ENCODE measurements at regions not wholly inside any gene's neighbourhood (a gene's known extent, or its start where the extent isn't known, plus 50 kb on each side); places are given as distances from the start of the nearest gene placed in this dataset.

DNA sequence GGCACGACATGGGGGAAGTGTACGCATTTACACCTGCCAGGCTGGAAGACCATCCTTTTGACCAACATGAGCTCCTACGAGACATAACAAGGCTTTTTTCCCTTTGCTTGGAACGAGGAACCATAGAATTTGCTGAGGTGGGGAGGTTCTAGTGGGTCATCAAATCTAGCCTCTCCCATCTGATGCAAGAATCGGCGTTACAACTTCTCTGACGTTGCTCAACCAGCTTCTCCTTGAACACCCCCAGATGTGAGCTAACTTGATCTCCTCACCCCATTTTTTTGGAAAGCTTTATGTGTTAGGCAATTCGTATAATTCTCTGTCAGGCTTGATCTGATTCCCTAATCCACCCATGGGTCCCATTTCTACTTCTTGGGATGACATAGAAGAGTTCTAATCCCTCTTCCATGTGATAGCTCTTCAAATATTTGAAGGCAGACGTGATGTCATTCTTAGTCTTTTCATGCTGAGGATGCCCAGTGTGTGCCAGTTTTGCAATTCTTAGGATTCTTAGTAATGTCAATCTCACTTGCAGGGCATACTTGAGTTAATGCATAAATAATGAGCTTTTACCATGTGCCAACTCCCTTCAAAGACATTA lies 163.6 kb upstream of the PARP11 start (continued):
- TF ChIP-seq STAT1 (IDR thresholded peaks at IDR 0.05; ENCODE audit: unreplicated experiment) (no peak), ZNF331 (CRISPR knock-in tag; IDR thresholded peaks at IDR 0.05; ENCODE audit: low read depth) (no peak), EZH2phosphoT487 (IDR thresholded peaks at IDR 0.05; ENCODE audit: unreplicated experiment) (no peak), ZNF114 (CRISPR knock-in tag; IDR thresholded peaks at IDR 0.05) (no peak), REST (IDR thresholded peaks at IDR 0.05; ENCODE audit: unreplicated experiment) (no peak)

- peaks cover 9% of the 10 kb centered on the region for H3K36me3 Mint-ChIP-seq (ENCODE audit: low read depth)
- Histone ChIP-seq H4K20me1 (replicated peaks; ENCODE audit: insufficient read depth) (no peaks in the 10 kb centered on the region), H3K27me3 (ENCODE audit: insufficient read depth) (peaks cover 12% of the 10 kb centered on the region; the same call in 1 of the 2 replicates), H2AFZ (no peak overlapping the region), H3K79me2 (replicated peaks; ENCODE audit: insufficient read depth) (no peaks in the 10 kb centered on the region), H3K9me2 (ENCODE audit: insufficient read depth) (0 out of 2 replicates have a peak, but pooled peaks cover 9% of the 10 kb centered on the region), H3K4me1 (ENCODE audit: insufficient read depth) (peaks cover 14% of the 10 kb centered on the region), H3K4me2 (no peak overlapping the region), H3K36me3 (ENCODE audit: insufficient read depth) (no peaks in the 10 kb centered on the region), H3F3A (replicated peaks; ENCODE audit: low read depth) (0 out of 2 replicates have a peak, but pooled peaks cover 16% of the 10 kb centered on the region), H3K27ac (ENCODE audit: low read depth) (no peak overlapping the region), H3K4me3 (no peak overlapping the region)
- peaks cover 8% of the 10 kb centered on the region; the same call in 2 of the 3 replicates for H3K9me3 Mint-ChIP-seq
- peaks cover 23% of the 10 kb centered on the region for H3K4me1 Mint-ChIP-seq
- peaks cover 24% of the 10 kb centered on the region for H3K27me3 Mint-ChIP-seq (ENCODE audit: insufficient read depth, low read depth, poor library complexity)
- DNase-seq (ENCODE audit: low spot score), result no peak
- no peak overlapping the region for H3K27ac Mint-ChIP-seq
- no peak for ATAC-seq
- H3K4me3 Mint-ChIP-seq, result no peak overlapping the region
- TF ChIP-seq EZH2 (IDR thresholded peaks at IDR 0.05; ENCODE audit: low read depth, unreplicated experiment) (no peak), ETS1 (IDR thresholded peaks at IDR 0.05) (no peak), ZNF114 (CRISPR knock-in tag; IDR thresholded peaks at IDR 0.05) (no peak), NANOG (IDR thresholded peaks at IDR 0.05; ENCODE audit: borderline replicate concordance) (no peak), EZH2phosphoT487 (IDR thresholded peaks at IDR 0.05; ENCODE audit: unreplicated experiment) (no peak), REST (IDR thresholded peaks at IDR 0.05; ENCODE audit: unreplicated experiment) (no peak)
- TF ChIP-seq, protein P1, sequence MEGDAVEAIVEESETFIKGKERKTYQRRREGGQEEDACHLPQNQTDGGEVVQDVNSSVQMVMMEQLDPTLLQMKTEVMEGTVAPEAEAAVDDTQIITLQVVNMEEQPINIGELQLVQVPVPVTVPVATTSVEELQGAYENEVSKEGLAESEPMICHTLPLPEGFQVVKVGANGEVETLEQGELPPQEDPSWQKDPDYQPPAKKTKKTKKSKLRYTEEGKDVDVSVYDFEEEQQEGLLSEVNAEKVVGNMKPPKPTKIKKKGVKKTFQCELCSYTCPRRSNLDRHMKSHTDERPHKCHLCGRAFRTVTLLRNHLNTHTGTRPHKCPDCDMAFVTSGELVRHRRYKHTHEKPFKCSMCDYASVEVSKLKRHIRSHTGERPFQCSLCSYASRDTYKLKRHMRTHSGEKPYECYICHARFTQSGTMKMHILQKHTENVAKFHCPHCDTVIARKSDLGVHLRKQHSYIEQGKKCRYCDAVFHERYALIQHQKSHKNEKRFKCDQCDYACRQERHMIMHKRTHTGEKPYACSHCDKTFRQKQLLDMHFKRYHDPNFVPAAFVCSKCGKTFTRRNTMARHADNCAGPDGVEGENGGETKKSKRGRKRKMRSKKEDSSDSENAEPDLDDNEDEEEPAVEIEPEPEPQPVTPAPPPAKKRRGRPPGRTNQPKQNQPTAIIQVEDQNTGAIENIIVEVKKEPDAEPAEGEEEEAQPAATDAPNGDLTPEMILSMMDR (conservative IDR thresholded peaks at IDR 0.05; ENCODE audit: low read depth in 2 of 2), result no peak
Observed at GRCh38 chr12:4034921-4035320, 161.7 kb upstream of the PARP11 start.

Measured in GM23338 (cell line).